HG03066 (cell line): ENCODE measurements at regions not wholly inside any gene's neighbourhood (a gene's known extent, or its start where the extent isn't known, plus 50 kb on each side); places are given as distances from the start of the nearest gene placed in this dataset.

ENCODE experiments used
- ATAC-seq: cut with Tn5 transposase; IDR thresholded peaks from one replicate; pipeline ENCODE4 v1.9.1; 2021; ENCODE audit warnings: low read depth; ENCODE audit not compliant: unreplicated experiment

DNA sequence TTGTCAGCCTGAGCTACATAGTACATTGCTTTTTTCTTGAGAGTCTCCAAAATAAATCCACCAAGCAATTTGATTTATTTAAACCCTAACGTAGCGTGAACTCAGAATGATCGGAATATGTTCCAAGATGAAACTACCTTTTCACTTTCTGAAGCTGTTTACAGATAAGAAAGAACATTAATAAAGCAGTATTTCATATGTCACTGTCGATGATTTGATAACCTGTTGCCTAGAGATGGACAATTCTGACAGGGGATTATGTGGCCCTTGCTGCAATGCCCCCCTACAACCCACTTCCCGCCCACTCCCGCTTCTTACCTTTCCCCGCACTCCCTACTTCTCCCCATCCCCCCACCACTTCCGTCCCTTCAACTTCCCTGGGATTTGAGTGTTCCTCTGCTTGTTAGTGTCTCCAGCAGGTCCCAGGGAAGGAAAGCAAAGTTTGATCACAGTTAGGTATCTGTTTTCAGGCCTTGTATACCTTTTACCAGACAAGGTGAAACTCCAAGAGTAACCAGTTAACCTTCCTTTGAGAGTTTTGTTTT is 229.2 kb upstream of the HMGA2 start:
- ATAC-seq: no peak

DNA sequence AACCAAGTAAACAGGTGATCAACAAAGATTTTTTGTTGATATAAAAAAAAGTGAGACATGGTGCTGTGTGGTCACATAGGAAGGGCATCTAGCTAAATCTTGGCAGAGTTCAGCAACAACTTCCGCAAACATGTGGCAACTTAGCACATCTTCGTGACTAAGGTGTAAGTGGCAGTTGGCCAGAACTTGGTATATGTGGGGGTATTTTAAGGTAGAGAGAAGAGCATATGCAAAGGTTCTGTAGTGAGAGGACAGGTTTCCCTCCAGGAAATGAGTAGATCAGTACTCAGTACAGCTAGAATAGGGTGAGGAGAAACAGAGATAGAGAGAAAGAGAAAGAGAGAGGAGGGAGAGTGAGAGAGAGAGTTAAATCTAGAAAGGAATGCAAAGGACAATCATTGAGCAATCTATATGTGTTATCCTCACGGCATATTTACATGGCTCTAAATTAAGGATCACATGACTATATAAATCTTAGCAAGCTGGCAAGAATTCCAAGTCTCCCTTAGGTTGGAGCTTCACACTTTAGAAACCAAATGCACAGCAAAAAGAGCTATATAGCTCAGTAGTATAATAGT is 227.7 kb upstream of the HMGA2 start:
- ATAC-seq: no peak

DNA sequence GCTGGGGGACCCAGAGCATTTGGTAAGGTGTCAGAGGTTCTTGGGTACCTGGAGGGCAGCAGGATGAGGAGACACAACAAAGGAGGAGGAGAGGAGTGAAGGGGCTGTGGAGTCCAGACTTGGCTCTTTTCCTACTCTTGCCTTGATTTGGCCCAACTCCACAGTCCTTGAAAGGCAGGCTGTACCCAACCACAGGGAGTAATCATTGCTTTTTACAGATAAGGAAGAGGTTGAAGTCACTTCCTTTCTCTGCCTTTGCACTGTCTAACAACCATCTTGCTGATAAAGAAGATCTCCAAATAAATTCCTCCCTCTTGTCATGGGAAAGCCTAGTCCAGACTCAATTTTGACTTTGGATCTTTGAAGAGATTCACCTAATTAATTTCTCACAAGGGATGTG is 226.8 kb upstream of the HMGA2 start:
- no peak for ATAC-seq

DNA sequence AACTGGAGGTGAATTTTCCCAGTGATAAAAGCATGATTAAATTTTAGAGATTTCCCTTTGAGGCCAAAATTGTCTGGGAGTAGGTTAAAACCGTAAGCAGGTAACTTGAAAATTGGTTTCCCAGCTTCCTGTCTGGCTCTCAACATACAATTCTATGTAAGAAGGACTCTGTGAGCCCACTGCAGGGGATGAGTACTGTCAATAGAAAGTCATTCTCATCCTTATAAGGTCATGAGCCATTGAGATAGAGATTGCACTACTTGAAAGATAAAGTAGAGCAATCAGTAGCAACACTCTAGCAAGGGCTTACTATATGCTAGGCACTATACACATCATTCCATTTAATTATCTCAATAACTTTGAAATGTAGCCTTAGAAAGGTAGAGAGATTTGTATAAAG is 225.6 kb upstream of the HMGA2 start:
- ATAC-seq: no peak

DNA sequence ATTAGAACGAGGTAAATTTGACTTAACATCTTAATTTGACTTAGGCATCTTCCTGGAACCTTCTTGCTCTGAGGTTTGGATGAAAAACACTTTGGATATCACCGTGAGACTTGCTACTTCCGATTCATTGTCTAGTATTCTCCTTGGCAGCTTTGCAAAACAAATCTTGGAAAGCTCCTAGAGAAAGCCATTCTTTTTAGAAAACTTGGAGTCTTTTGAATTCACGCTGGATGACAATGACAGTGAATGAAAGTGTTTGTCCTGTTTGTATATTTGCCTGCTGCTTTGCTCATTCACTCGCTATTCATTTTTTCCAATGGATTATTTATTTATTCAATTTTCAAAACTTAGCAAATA is 222.1 kb upstream of the HMGA2 start:
- no peak for ATAC-seq

DNA sequence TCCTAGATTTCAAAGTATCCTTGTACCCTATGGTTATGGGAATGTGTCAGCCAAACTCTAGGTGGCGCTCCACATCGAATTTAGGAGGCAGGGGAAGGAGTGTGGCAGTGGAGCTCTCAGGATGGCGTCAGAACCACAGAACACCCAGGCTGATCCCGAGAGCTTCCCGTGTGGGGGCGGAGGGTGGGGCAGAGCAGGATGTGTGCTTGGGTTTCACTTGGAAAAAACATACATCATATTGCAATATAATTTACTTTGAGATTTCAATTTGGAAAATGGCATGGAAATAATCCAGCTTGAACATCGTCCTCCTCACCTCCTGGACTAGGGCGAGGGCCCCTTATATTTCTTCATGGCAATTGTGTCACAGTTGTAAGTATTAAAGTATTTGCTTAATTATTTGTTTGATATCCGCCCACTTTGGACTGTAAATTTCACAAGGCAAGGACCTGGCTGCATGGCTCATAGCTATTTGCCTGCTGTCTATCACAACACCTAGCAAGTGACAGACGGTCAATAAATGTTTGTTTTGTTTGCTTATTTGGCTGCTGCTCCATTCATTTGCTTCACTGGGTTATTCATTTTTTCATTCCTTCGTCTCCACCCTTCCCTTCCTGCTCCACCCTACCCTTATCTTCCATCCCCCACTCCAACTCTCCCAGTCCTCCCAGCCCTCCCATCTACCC is 221.5 kb upstream of the HMGA2 start:
- ATAC-seq: no peak

DNA sequence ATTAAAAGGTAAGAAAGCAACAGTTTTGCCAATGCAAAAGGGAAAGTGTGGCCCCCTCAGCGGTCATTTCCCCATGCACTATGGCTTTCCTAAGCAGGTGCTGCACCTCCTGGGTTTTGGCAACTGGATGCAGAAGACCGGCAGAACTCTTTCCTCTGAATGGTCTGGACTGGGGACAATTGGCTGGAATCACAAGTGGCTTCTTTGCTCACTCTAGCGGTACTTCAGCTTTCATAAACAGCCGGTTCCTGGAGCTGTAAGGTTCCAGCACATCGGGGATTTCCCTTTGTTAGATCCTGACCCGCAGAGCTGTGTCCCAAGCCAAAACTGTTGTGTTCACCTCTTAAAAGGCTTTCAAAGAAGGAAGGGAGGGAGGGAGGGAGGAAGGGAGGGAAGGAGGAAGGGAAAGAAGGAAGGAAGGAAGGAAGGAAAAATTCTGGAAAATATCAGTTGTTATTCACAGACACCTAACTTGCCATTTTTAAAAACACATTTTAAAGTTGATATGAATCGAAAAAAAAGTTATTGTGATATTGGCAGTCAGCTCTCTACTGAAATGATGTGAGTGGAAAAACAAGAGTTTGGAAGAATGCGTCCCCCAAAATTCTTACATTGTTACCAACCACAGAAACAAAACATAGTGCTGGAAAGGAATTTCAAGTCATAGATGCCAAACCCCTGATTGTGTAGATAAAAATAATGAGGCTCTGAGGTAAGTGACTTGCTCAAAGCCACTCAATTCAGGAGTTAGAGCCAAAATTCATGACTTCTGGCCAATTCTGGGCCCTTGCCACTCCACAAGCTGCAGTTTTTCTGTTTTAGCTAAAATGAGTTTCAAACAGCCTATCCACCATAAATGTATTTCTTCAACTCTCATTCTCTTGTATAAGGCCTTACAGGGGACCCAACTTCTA is 220.6 kb upstream of the HMGA2 start:
- ATAC-seq: no peak

DNA sequence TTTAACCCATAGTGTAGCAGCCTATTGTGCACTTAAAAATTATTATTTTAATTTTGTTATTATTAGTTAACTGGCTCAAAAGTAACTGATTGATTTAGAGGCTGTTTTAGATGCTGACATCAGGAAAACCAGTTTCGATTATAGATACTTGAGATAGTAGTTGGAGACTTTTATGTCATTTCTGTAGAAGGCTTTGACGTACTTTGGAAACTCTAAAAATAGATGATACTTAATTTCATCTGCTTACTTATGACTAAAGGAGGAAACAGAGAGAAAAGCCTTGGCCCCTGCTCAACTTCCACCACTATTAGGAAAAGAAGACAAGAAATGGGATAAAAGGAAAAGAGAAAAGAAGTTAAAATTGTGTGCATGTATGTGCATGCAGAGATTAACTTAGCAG is 219.3 kb upstream of the HMGA2 start:
- ATAC-seq: no peak

DNA sequence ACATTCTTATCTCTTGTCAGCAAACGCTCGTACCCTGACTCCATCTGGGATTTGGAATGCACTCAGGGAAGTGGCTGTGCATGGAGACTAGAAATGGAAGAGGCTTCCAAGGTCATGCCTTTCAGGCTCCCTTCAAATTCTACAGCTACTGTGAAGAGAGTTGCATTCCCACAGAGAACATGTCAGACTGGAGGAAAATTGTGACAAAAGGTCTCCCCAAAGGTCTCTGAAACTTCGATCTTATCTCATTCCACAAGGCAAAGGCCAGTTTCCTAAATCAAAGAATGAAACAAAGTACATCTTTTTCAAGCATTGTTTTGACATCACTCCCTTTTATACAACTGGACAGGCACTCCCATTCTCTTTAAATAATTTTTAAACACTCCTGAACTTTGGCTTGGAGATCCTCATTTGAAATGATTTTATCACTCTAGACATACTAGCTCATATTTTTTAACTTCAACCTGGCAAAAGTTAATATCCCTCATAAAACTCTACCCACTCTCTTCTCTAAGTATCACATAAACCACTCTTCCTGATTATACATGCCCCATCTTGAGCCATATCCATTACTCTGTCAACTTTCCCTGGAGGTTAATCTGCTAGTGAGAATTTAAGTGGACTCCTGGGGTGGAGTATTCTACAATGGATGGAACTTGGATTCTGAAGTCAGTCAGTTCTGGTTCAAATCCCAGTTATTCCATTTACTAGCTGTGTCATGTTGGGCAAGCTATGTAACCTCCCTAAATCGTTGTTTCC is 218.1 kb upstream of the HMGA2 start:
- no peak for ATAC-seq

DNA sequence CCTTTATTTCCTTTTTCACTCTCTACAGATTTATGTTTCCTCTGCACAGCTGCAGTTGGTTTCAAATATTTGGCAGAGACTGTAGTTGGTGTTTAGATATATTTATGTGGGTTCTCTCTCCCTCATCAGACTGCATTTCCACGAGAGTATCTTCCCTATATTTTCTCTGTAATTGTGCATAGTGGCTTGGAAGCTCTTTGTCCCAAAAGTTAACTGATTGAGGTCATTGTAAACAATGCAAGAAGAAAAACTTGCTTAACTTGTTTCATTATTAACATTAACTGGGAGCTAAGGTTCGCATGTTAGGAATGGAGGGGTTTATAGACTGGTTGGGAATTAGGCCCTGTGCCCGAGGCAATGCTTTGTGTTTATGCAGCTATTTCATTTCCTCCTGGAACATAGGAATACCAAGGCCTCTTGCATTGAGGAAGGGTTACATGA is 216.9 kb upstream of the HMGA2 start:
- no peak for ATAC-seq

DNA sequence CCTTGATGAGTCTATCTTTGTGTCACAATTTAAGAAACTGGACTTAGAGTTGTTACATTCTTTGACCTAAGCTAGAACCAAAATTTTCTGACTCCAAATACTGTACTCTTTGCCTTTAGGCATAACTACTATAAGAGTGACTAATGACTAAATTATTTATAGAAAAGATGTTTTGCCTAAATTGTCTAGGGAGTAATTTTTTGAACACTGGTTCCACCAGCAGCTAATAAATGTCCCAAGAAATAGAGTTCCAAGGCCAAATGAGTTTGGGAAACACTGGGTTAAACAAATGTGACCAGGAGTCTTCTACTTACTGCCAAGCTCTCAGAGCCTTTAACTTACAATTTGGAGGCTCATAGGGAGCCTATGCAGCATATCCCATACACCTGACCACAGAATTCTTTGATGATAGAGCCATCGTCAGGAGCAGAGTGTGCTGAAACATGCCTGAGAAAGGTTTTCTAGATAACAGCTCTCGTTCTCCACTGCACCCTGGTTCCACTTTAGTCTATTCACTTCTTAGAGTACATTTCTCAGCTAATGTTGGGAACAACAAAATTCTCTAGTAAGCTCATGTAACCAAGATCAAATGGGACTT is 215.9 kb upstream of the HMGA2 start:
- ATAC-seq: no peak

DNA sequence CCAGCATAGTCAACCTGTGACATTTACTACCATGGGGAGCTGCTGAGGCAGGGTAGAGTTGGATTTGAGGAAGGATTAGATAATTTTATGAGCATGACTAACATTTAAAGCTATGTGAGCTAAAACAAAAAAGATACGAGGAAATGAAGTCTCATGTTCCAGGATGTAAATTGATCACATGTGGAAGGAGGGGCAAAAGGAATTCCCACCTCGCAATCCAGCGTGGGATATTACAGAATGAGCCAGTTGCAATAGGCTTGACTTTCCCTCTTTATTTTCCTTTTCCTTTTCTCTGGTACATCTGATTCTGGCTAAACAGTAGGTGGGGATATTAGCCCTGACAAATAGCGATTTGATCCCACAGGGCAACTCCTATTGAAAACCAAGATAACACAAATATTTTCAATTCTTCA is 214.9 kb upstream of the HMGA2 start:
- no peak for ATAC-seq

DNA sequence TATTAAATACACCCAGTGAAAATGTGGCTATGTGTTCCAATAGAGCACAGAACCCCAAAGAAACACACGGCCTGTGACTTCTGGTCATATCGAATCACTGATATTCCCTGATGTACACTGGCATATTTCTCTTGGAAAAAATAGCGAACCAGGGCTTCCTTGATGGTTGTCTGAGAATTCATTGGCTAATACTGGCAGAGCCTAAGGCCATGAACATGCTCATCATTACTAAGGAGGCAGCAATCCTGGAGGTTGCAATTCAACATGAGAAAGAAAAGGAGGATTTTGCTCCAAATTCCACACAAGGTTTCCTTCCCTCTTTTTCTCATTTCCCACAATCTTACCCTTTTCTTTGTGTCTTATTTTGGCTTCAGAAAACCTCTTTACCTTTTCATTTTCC is 212.9 kb upstream of the HMGA2 start:
- ATAC-seq: no peak

DNA sequence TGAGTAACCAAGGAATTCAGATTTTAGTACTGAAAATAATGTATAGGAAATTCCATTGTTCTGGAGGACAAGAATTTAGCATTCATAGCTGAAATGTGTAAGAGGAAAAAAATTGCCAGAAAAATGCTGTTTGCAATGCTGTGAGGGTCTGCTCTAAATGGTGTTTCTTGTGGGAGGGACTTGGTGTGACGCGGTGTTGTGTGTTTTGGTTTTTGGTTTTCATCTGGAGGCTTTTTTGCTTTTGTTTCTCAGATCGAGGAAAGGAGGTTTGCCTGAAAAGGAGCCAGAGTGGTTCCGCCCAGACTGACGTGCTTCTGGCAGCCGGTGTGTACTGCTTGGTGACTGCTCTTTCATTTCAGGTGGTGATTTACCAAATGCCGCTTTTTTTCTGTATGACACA is 211.8 kb upstream of the HMGA2 start:
- no peak for ATAC-seq

DNA sequence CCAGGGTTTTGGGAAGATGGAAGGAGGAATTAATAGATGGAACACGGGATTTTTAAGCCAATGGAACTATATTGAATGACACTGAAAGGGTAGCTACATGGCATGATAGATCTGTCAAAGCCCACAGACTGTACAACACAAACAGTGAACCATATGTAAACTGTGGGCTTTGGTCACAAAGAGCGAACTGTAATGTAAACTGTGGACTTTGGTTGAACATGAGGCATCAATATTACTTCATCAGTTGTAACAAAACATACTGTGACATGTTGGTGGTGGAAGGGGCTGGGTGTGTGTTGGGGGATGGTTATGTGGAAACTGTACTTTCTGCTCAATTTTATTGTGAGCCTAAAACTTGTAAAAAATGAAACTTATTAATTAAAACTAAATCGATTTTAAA is 210.6 kb upstream of the HMGA2 start:
- ATAC-seq: no peak

DNA sequence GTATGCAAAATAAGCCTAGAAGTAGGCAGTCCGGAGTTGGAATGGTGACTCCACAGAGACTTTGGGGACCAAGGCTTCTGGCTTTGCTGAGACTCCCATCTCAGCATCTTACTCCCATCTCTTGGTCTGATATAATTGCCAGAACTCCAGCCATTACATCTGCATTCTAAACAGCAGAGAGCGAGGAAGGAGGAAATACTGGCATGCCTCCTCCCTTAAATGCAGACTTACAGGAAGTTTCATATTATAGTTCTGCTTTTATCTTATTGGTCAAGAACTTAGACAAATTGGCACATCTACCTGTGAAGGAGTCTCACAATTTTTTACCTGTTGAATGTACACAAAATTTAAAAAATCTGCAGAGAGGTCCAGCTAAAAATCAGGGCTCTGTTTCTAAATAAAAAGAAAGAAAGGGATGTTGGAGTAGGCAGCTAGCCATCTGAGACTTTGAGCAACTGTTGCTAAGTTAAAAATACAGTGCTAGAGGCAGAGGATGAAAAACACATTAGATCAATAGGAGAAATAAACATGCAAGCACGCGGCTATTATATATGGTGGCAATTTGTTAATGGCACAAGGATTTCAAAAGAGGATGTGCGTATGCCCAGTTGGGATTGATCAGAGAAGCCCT is 209.9 kb upstream of the HMGA2 start:
- no peak for ATAC-seq

DNA sequence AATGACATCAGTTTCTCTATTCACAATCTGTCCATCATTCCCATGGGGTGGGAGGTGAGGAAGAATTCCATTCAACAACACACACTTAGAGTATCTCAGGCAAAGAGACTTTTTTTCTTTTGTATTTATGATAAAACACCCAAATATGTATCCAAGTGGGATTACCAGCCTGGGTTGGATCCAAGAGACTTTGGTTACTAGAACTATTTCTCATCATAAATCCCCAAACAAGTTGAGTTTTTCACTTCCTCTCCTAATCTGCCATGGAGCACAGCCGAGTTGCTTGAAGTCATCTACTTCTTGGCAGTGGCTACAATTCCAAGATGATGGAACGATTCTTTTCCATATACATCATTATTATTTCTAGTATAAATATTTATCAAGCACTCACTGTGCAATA is 209.2 kb upstream of the HMGA2 start:
- no peak for ATAC-seq

DNA sequence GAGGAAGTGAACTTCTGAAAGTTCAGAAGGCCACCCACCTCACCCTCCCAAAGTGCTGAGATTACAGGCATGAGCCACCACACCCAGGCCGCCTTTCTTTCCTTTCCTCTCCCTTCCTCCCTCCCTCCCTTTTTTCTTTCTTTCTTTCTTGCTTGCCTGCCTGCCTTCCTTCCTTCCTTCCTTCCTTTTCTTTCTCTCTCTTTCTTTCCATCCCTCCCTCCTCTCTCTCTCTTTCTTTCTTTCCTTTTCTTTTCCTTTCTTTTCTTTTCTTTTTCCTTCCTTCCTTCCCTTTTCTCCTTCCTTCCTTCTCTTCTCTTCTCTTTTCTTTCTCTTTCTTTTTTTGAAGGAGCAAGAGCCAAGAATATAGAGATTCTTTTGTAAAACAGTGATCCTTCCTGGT is 208.3 kb upstream of the HMGA2 start:
- no peak for ATAC-seq

DNA sequence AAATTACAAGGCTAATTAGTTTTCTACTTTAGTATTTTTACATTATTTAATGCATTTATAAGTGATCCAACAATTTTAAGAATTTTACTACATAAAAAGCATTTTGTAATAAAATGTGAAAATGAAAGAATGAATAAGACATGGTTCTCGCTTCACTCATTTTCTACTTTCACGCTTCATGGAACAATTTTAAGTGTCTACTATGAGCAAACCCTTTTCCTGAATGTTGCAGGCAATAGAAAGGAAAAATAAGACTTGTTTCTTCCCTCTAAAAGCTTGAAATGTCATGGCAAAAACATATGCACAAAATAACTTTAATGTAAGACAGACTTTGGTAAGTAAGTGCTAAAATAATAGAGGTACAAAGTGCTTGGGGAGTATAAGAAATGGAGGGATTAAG is 205.7 kb upstream of the HMGA2 start:
- ATAC-seq: no peak

DNA sequence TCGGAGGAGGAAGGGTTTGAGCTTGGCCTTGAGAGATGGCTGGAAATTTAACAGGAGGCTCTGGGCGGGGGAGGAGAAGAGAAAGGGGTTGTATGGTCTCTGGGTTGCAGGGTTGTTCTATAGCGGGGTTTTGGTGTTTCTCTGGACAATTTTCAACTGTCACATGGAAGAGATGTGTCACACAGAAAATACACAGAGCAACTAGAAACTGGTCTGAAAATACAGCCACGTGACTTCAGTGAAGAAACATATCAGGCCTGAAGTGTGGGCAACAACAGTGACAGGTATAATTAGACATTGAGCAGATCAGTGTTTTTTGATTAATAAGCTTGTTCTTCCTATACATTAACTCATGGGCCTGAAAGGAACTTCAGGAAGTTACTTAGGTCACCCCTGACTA is 205.3 kb upstream of the HMGA2 start:
- no peak for ATAC-seq
